GM19193 (cell line): ENCODE measurements at regions not wholly inside any gene's neighbourhood (a gene's known extent, or its start where the extent isn't known, plus 50 kb on each side); places are given as distances from the start of the nearest gene placed in this dataset.

Source experiments
- POLR2A ChIP-seq: IDR thresholded peaks from 4 replicates; pipeline ENCODE4 v1.6.1; 2011; ENCODE audit not compliant: insufficient read depth, insufficient read length; ENCODE audit errors: extremely low read depth

- TF ChIP-seq POLR2A: no peak
Observed at GRCh38 chr2:145112467-145112866, 592.5 kb upstream of the ZEB2 start.

- no peak for TF ChIP-seq POLR2A
Observed at GRCh38 chr2:145110668-145111356, 590.9 kb upstream of the ZEB2 start.

GRCh38 chr2:145108959-145109710, 589.2 kb upstream of the ZEB2 start:
- no peak for TF ChIP-seq POLR2A

GRCh38 chr2:145108361-145108778, 588.5 kb upstream of the ZEB2 start:
- no peak for TF ChIP-seq POLR2A

GRCh38 chr2:145106293-145106692, 586.4 kb upstream of the ZEB2 start:
- TF ChIP-seq POLR2A: no peak

- no peak for TF ChIP-seq POLR2A
Observed at GRCh38 chr2:145102706-145103105, 582.8 kb upstream of the ZEB2 start.

DNA sequence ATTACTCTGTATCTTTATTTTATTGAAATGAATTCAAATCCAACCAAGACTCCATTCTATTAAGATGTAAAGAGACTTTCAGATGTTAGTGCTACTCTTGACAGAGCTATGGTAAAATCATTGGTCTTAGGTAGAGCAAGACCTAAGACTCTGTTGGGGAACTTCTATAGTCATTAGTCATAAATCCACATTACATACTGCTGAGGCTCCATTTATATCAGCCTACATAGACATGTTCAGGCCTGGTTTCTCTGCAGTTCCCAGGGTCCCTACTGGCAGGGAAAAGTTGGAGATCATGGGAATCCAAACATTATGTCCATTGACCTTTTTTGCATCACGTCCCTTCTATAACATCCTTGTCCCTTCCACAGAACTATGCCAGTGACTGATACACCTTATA, 580.4 kb upstream of the ZEB2 start:
- TF ChIP-seq POLR2A: no peak

DNA sequence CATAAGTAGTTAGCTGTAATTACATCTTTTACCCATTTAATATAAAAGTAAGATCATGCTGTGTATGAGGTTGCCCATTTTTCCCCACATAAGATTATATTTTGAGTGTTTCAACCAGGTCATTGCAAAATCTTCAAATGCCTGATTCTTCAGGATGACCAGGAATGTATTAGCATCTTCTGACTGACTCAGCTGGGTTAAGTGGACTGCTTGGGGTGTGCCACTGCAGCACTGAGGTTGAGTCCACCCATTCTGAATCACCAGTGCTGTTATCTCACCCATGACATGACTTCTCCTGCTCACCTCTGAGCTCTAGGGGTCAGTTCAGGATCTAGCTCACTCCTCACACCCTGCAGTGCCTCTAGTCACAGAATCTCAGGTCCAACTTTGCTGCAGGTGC, 576.7 kb upstream of the ZEB2 start:
- no peak for TF ChIP-seq POLR2A

GRCh38 chr2:145095641-145096435, 575.9 kb upstream of the ZEB2 start:
- no peak for TF ChIP-seq POLR2A

- no peak for TF ChIP-seq POLR2A
Observed at GRCh38 chr2:145094370-145094769, 574.5 kb upstream of the ZEB2 start.

DNA sequence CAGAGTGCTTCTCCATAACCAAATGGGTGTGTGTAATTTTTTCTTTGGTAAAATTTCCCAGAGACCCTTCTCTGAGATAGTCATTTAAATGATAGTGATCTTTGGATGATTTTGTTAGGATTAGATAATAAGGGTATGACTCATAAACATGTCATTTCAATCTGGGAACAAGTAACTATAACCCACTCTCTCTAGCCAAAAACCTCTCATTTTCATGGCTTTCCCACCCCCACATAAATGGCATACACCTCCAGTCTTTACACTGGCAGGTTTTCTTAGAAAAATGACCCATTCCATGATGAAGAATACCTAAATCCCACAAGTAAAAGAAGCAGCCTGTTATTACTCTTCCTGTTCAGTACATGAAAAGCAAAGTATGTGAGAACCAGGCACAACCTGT, 572.0 kb upstream of the ZEB2 start:
- TF ChIP-seq POLR2A: no peak

GRCh38 chr2:145090841-145091761, 571.2 kb upstream of the ZEB2 start:
- TF ChIP-seq POLR2A: no peak

GRCh38 chr2:145088756-145089155, 568.8 kb upstream of the ZEB2 start:
- no peak for TF ChIP-seq POLR2A

DNA sequence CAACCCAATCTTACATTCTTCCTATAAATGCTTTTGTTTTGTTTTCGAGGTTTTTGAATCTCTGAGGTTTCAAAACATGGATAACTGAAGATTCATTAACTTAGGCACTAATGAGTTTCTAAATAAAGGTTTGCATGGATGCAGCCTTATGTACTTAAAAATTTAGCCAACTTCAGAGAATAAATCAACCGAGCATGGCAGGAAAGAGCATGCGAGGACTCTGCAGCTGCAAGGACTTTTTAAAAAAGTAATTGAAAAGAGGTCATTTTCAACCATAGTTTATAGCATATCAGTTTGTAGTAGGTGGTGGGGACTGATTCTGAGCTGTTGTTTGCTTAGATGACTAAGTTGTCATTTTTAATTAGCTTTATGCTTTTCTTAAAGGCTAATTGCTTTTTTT, 567.0 kb upstream of the ZEB2 start:
- no peak for TF ChIP-seq POLR2A

GRCh38 chr2:145085612-145086011, 565.7 kb upstream of the ZEB2 start:
- no peak for TF ChIP-seq POLR2A

DNA sequence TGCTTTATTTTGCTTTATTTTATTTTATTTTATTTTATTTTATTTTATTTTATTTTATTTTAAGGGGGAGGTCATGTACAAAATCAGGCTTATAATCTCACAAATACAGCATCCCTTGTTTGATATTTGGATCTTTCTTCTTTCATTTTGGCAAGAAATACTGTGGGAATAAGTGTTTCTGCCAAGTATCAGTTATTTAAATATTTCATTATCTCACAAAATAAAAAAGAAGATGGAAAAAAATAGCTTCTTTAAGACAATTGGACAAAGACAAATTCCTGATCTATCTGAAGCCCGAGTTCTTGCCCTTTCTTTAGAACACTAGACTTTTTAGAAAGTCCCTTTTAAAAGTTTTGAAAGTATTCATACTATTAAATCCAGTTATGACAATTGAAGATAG, 560.5 kb upstream of the ZEB2 start:
- TF ChIP-seq POLR2A: no peak
